B cell (primary cell): ENCODE measurements at regions not wholly inside any gene's neighbourhood (a gene's known extent, or its start where the extent isn't known, plus 50 kb on each side); places are given as distances from the start of the nearest gene placed in this dataset.

Source experiments
- ATAC-seq: fragments of 200-7000 bp; cut with Tn5 transposase; one replicate; pipeline ENCODE4 v1.10.0; 2021; ENCODE audit warnings: low read depth, mild to moderate bottlenecking, moderate number of reproducible peaks, moderate library complexity
- CTCF ChIA-PET: fragments of 350-600 bp; sonication (Branson Sonifier 250); formaldehyde crosslinking; loops from one replicate; lab custom pipeline; 2021; ENCODE audit warnings: antibody characterized with exemption, inconsistent platforms; lab: Charles Lee
- POLR2A ChIA-PET: fragments of 350-600 bp; sonication (Branson Sonifier 250); formaldehyde crosslinking; loops from one replicate; lab custom pipeline; 2021; ENCODE audit warnings: antibody characterized with exemption; lab: Charles Lee
- DNase-seq: peaks from one replicate; pipeline ENCODE4 v3.0.0; 2013
- H2AFZ ChIP-seq: 2 replicates; pipeline ENCODE4 v1.6.1; 2012; ENCODE audit warnings: mild to moderate bottlenecking, low read depth, low read length; ENCODE audit not compliant: insufficient read depth, poor library complexity, severe bottlenecking
- H3K27ac ChIP-seq, 2 donors: 1 replicate in 1 of 2; 2 replicates in 1 of 2; pipeline ENCODE4 v1.5.1; 2012 to 2013; ENCODE audit warnings: low read length in 2 of 2, mild to moderate bottlenecking in 2 of 2, moderate library complexity in 1 of 2
- H3K27me3 ChIP-seq, 4 experiments: fragments of 200-600 bp in 1 of 4; sonication (generic) in 1 of 4; replicated peaks in 1 of 4; 1 replicate in 2 of 4; 2 replicates in 2 of 4; pipeline versions ENCODE4 v1.6.1 to v1.7.0; 2013 to 2016; ENCODE audit warnings: low read length in 3 of 4, mild to moderate bottlenecking in 2 of 4, mixed read lengths in 1 of 4, moderate library complexity in 1 of 4; ENCODE audit not compliant: insufficient read depth in 4 of 4, control insufficient read depth in 3 of 4; ENCODE audit errors: control extremely low read depth in 1 of 4
- H3K36me3 ChIP-seq, 2 experiments: replicated peaks in 1 of 2; 1 replicate in 1 of 2; 2 replicates in 1 of 2; pipeline versions ENCODE4 v1.6.1 to v1.7.1; 2013; ENCODE audit warnings: low read length in 1 of 2; ENCODE audit not compliant: insufficient read depth in 2 of 2, control insufficient read depth in 1 of 2; ENCODE audit errors: control extremely low read depth in 1 of 2, extremely low read depth in 1 of 2
- H3K4me1 ChIP-seq, 2 donors: fragments of 200-600 bp in 1 of 2; sonication (generic) in 1 of 2; 1 replicate in 1 of 2; 2 replicates in 1 of 2; pipeline versions ENCODE4 v1.5.1 to v1.6.1; 2013 to 2017; ENCODE audit warnings: low read length in 2 of 2; ENCODE audit not compliant: control insufficient read depth in 2 of 2, insufficient read depth in 2 of 2
- H3K4me2 ChIP-seq: replicated peaks from 2 replicates; pipeline ENCODE3; 2012; ENCODE audit warnings: mild to moderate bottlenecking, low read depth, low read length; ENCODE audit not compliant: poor library complexity, severe bottlenecking
- H3K4me3 ChIP-seq, 5 experiments: fragments of 200-600 bp in 1 of 5; sonication (generic) in 1 of 5; 1 replicate in 3 of 5; 2 replicates in 2 of 5; pipeline versions ENCODE4 v1.5.1 to v1.7.0; 2011 to 2016; ENCODE audit warnings: low read length in 4 of 5, mild to moderate bottlenecking in 4 of 5, low read depth in 2 of 5, control low read depth in 1 of 5, moderate library complexity in 1 of 5; ENCODE audit not compliant: insufficient read depth in 1 of 5; ENCODE audit errors: control extremely low read depth in 1 of 5, extremely low read depth in 1 of 5
- H3K79me2 ChIP-seq: fragments of 200-600 bp; sonication (generic); one replicate; pipeline ENCODE4 v1.6.0; 2016; ENCODE audit warnings: low read length; ENCODE audit not compliant: control insufficient read depth, insufficient read depth
- H3K9ac ChIP-seq: fragments of 200-600 bp; sonication (generic); 2 replicates; pipeline ENCODE4 v1.6.1; 2017; ENCODE audit warnings: mild to moderate bottlenecking, low read length, moderate library complexity
- H3K9me3 ChIP-seq, 3 donors: one replicate each; pipeline versions ENCODE4 v1.6.1 to v1.7.1; 2013; ENCODE audit warnings: low read length in 2 of 3; ENCODE audit not compliant: control insufficient read depth in 2 of 3, insufficient read depth in 1 of 3; ENCODE audit errors: control extremely low read depth in 1 of 3
- H4K20me1 ChIP-seq: 2 replicates; pipeline ENCODE4 v1.6.0; 2012; ENCODE audit warnings: mild to moderate bottlenecking, low read length; ENCODE audit not compliant: insufficient read depth, control insufficient read depth, poor library complexity, severe bottlenecking
- H3K27ac Mint-ChIP-seq: one replicate; pipeline ENCODE4 v1.8.0; 2021; ENCODE audit warnings: mixed read lengths
- H3K27me3 Mint-ChIP-seq: one replicate; pipeline ENCODE4 v1.8.0; 2021; ENCODE audit warnings: mixed read lengths
- H3K4me1 Mint-ChIP-seq: one replicate; pipeline ENCODE4 v1.8.0; 2021; ENCODE audit warnings: mixed read lengths
- H3K4me3 Mint-ChIP-seq: one replicate; pipeline ENCODE4 v1.8.0; 2021; ENCODE audit warnings: mixed read lengths
- H3K9me3 Mint-ChIP-seq: one replicate; pipeline ENCODE4 v1.8.0; 2022; ENCODE audit warnings: mixed read lengths; ENCODE audit not compliant: insufficient read depth
- CTCF ChIP-seq: fragments of 200-600 bp; IDR thresholded peaks from one replicate; pipeline ENCODE4 v1.8.0; 2022; ENCODE audit warnings: antibody characterized with exemption, mild to moderate bottlenecking
- EZH2 ChIP-seq: IDR thresholded peaks from 2 replicates; pipeline ENCODE4 v1.6.1; 2012; ENCODE audit warnings: borderline replicate concordance, low read depth, mild to moderate bottlenecking, moderate library complexity, low read length; ENCODE audit not compliant: insufficient read depth, poor library complexity, severe bottlenecking
- WGBS: methylation state at CpG from one replicate; pipeline ENCODE4 v1.1.5; 2013; ENCODE audit warnings: missing lambda C conversion rate; ENCODE audit not compliant: insufficient coverage; 5-methylcytosine and 5-hydroxymethylcytosine counted together
- intact Hi-C: fragments of 100-400 bp; cut with micrococcal nuclease; formaldehyde crosslinking; loops from one replicate; pipeline ENCODE4 v1.10.0; 2022

- no peaks in the 10 kb centered on the region for H4K20me1 ChIP-seq
- no peak overlapping the region for H3K4me3 ChIP-seq
- ChIA-PET POLR2A (no interaction called here), CTCF (no interaction called here)
- intact Hi-C loops, result no loop called here
- no peak for DNase-seq
- H3K27me3 ChIP-seq, result no peaks in the 10 kb centered on the region
- H3K9me3 ChIP-seq, result peaks cover 0 to 4% (median 0%) of the 10 kb centered on the region in 3 donors
- Mint-ChIP-seq H3K27me3 (peaks cover 8% of the 10 kb centered on the region), H3K4me1 (no peaks in the 10 kb centered on the region), H3K9me3 (no peaks in the 10 kb centered on the region), H3K4me3 (no peak overlapping the region), H3K27ac (no peak overlapping the region)
- 83% methylated on average over 1 of the region's 3 CpGs for WGBS
- no peak overlapping the region for H3K9ac ChIP-seq
- no peak overlapping the region for H3K4me2 ChIP-seq
- H3K27ac ChIP-seq, result no peak overlapping the region
- ATAC-seq, result no peak
- H3K36me3 ChIP-seq, result no peaks in the 10 kb centered on the region
- H2AFZ ChIP-seq, result no peak overlapping the region
- no peaks in the 10 kb centered on the region for H3K4me1 ChIP-seq
- TF ChIP-seq EZH2, result no peak
- no peak for TF ChIP-seq CTCF
- no peaks in the 10 kb centered on the region for H3K79me2 ChIP-seq
Observed at GRCh38 chr11:45512471-45513148, 152.8 kb downstream of the CHST1 start.

DNA sequence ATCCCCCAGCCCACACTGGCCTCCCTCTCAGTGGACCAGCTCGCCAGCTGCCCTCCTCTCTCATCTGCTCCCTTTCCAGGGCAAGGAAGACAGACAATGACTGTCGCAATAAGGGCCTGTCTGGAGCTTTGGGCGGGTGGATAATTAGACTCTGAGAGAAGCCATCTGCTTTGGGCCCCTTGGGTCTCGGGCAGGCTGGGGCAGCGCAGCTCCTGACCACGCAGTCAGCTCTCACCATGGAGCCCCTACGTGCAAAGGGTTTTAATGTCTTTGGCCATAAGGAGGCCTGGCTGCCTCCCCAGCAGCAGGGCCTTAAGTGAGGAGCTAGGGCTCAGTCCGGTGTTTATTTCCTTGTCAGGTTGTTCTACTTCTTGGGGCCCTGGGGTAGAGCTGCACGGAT lies 153.9 kb downstream of the CHST1 start:
- no peaks in the 10 kb centered on the region for H3K36me3 ChIP-seq
- peaks cover 0 to 4% (median 0%) of the 10 kb centered on the region in 3 donors for H3K9me3 ChIP-seq
- no peaks in the 10 kb centered on the region for H3K79me2 ChIP-seq
- 82% methylated on average over 9 of the region's 9 CpGs for WGBS
- H3K4me3 ChIP-seq, result no peak overlapping the region
- no peaks in the 10 kb centered on the region for H4K20me1 ChIP-seq
- H3K4me1 ChIP-seq, result no peaks in the 10 kb centered on the region
- POLR2A ChIA-PET, result no interaction called here
- Mint-ChIP-seq H3K4me3 (no peak overlapping the region), H3K9me3 (no peaks in the 10 kb centered on the region), H3K4me1 (no peaks in the 10 kb centered on the region), H3K27ac (no peak overlapping the region), H3K27me3 (peaks cover 13% of the 10 kb centered on the region)
- no peak overlapping the region for H3K4me2 ChIP-seq
- CTCF ChIA-PET, result no interaction called here
- no peak for TF ChIP-seq EZH2
- no peak for TF ChIP-seq CTCF
- H3K27ac ChIP-seq, result no peak overlapping the region
- no peak overlapping the region for H3K9ac ChIP-seq
- H3K27me3 ChIP-seq, result no peaks in the 10 kb centered on the region
- H2AFZ ChIP-seq, result no peak overlapping the region
- intact Hi-C loops, result no loop called here
- ATAC-seq, result no peak
- no peak for DNase-seq
